Retinal pigment epithelial cell (primary cell): ENCODE measurements at regions not wholly inside any gene's neighbourhood (a gene's known extent, or its start where the extent isn't known, plus 50 kb on each side); places are given as distances from the start of the nearest gene placed in this dataset.

Source experiments
- DNase-seq: peaks from one replicate; pipeline ENCODE4 v3.0.0-alpha.2; 2010; ENCODE audit warnings: low read depth
- H3K4me3 ChIP-seq: 2 replicates; pipeline ENCODE4 v1.5.1; 2011; ENCODE audit warnings: mild to moderate bottlenecking, low read length, control low read depth, moderate library complexity
- CTCF ChIP-seq: conservative IDR thresholded peaks from 2 replicates; pipeline ENCODE4 v1.5.1; 2011; ENCODE audit warnings: low read depth, low read length, control low read depth, inconsistent platforms

- DNase-seq, result no peak
- no peak for TF ChIP-seq CTCF
- H3K4me3 ChIP-seq, result no peak overlapping the region
These were observed 52.3 kb upstream of the URI1 start for GRCh38 chr19:29889702-29890101.

GRCh38 chr19:29890392-29890791, 51.6 kb upstream of the URI1 start:
- no peak for TF ChIP-seq CTCF

More at GRCh38 chr19:29890392-29890791, 51.6 kb upstream of the URI1 start:
- no peak for DNase-seq
- no peak overlapping the region for H3K4me3 ChIP-seq
